H1 (cell line): ENCODE measurements at regions not wholly inside any gene's neighbourhood (a gene's known extent, or its start where the extent isn't known, plus 50 kb on each side); places are given as distances from the start of the nearest gene placed in this dataset.

ENCODE experiments used
- CBX8 ChIP-seq: fragments of 300-800, 300-1000 bp; sonication (generic); IDR thresholded peaks from 2 replicates; pipeline ENCODE4 v1.7.1; 2016; ENCODE audit warnings: low read depth, low read length, borderline replicate concordance
- TAF1 ChIP-seq: IDR thresholded peaks from 2 replicates; pipeline ENCODE4 v1.6.1; 2011; ENCODE audit warnings: mild to moderate bottlenecking, low read depth, low read length

GRCh38 chr12:98343002-98343567, 172.3 kb upstream of the TMPO start (continued):
- no peak for TF ChIP-seq TAF1
- TF ChIP-seq CBX8, result no peak
